ENCODE measurements at regions not wholly inside any gene's neighbourhood (a gene's known extent, or its start where the extent isn't known, plus 50 kb on each side); places are given as distances from the start of the nearest gene placed in this dataset.

DNA sequence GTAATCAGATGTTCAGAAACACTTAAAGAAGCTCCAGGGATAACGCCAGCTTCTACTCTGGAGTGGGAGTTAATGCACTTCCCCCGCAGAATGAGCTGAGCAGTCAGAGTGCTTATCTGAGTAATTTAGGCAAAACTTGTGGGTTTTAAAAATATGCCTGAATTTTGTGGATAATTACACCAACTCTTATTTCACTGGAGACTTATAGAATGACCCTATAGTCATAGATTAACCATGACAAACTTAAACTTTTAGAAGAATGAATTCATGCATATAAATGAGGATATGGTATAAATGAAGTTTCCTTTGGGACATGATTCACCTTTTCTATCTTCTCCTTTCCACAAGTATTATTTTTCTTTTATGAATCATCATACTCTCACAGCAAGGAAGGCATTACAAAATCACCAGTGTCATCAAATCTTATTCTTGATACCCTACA is 241.1 kb upstream of the FBXO33 start (continued):
- TF ChIP-seq, protein P1, sequence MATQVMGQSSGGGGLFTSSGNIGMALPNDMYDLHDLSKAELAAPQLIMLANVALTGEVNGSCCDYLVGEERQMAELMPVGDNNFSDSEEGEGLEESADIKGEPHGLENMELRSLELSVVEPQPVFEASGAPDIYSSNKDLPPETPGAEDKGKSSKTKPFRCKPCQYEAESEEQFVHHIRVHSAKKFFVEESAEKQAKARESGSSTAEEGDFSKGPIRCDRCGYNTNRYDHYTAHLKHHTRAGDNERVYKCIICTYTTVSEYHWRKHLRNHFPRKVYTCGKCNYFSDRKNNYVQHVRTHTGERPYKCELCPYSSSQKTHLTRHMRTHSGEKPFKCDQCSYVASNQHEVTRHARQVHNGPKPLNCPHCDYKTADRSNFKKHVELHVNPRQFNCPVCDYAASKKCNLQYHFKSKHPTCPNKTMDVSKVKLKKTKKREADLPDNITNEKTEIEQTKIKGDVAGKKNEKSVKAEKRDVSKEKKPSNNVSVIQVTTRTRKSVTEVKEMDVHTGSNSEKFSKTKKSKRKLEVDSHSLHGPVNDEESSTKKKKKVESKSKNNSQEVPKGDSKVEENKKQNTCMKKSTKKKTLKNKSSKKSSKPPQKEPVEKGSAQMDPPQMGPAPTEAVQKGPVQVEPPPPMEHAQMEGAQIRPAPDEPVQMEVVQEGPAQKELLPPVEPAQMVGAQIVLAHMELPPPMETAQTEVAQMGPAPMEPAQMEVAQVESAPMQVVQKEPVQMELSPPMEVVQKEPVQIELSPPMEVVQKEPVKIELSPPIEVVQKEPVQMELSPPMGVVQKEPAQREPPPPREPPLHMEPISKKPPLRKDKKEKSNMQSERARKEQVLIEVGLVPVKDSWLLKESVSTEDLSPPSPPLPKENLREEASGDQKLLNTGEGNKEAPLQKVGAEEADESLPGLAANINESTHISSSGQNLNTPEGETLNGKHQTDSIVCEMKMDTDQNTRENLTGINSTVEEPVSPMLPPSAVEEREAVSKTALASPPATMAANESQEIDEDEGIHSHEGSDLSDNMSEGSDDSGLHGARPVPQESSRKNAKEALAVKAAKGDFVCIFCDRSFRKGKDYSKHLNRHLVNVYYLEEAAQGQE (IDR thresholded peaks at IDR 0.05; ENCODE audit: low read depth), result no peak

DNA sequence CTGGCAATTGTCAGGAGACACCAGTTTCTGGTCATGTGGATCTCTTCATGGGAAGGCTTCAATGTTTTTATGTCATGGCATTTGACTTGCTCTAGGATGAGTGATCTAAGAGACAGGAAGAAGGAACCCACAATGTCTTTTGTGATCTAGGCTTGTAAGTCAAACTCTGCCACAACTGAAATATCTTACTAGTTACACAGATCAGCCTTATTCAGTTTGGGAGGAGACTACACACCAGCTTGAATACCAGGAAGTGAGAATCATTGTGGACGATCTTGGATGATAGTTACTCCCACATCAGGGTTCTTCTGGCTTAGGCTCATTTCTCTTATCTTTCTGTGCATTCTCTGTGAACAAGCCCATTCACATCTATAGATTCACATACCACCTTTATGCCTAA is 236.2 kb upstream of the FBXO33 start:
- Histone ChIP-seq H3K4me3 (replicated peaks in 1 of 2; ENCODE audit: low read depth in 1 of 2, low read length in 2 of 2) (no peak overlapping the region), H3K79me2 (ENCODE audit: insufficient read depth, low read length) (no peaks in the 10 kb centered on the region), H3K27ac (ENCODE audit: low read depth, low read length) (no peak overlapping the region), H4K20me1 (ENCODE audit: insufficient read depth) (no peaks in the 10 kb centered on the region), H3K9me2 (ENCODE audit: insufficient read depth) (no peaks in the 10 kb centered on the region), H3K27me3 (ENCODE audit: insufficient read depth, low read length) (no peaks in the 10 kb centered on the region), H2AFZ (ENCODE audit: low read depth, low read length, poor library complexity, severe bottlenecking) (no peak overlapping the region), H3K4me1 (ENCODE audit: control insufficient read depth in 1 of 2, insufficient read depth in 2 of 2, low read length in 2 of 2) (no peaks in the 10 kb centered on the region), H3K9ac (ENCODE audit: low read length) (no peak overlapping the region), H3K9me3 (ENCODE audit: control insufficient read depth in 1 of 2, insufficient read depth in 1 of 2, low read depth in 1 of 2, low read length in 2 of 2) (no peaks in the 10 kb centered on the region), H3K36me3 (ENCODE audit: control insufficient read depth in 1 of 2, insufficient read depth in 2 of 2, low read length in 2 of 2) (no peaks in the 10 kb centered on the region), H3K4me2 (ENCODE audit: low read length) (no peak overlapping the region)
- DNase-seq (ENCODE audit: low read depth, low spot score) (no peak), ATAC-seq (no peak)
- CTCF ChIA-PET, result no interaction called here
- TF ChIP-seq CBX3 (IDR thresholded peaks at IDR 0.05; ENCODE audit: low read depth) (no peak), SRF (IDR thresholded peaks at IDR 0.05; ENCODE audit: low read depth) (no peak), ZNF274 (IDR thresholded peaks at IDR 0.05; ENCODE audit: low read depth, low read length) (no peak), FOSL1 (IDR thresholded peaks at IDR 0.05; ENCODE audit: low read depth) (no peak), RAD21 (IDR thresholded peaks at IDR 0.05; ENCODE audit: low read depth) (no peak)
- POLR2A ChIA-PET, result no interaction called here
- BruUV-seq (replicated peaks), result no TSS peak
- RAD21 ChIA-PET (ENCODE audit: low non-redundant PET in 1 of 2, low total read pairs in 2 of 2, uncharacterized antibody in 2 of 2, unreplicated experiment in 2 of 2), result no interaction called here
- intact Hi-C loops (cut with micrococcal nuclease), result no loop called here
